ENCODE measurements at regions not wholly inside any gene's neighbourhood (a gene's known extent, or its start where the extent isn't known, plus 50 kb on each side); places are given as distances from the start of the nearest gene placed in this dataset.
"Not testable (repeated sequence)": the region's sequence is repeated elsewhere in the genome, so short reads cannot be mapped to it uniquely, and the experiment has no call there.

DNA sequence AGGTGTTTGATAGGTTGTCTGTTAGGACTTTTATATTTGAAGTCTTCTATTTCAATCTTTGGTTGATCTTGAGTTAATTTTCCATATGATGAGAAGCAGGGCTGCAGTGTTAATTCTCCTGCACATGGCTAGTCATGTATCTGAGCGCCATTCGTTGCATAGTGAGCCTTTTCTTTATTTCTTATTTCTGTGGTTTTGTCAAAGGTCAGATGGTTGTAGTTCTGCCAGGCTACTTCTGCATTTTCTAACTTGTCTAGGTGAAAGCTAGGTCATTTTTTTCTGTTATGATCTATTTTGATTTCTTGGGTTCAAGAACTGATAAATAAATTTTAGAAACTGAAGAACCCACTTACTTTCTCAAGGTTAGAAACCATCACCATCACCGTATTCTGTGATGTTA lies 56.7 kb downstream of the CCDC74A start:
- DNase-seq: no peak

DNA sequence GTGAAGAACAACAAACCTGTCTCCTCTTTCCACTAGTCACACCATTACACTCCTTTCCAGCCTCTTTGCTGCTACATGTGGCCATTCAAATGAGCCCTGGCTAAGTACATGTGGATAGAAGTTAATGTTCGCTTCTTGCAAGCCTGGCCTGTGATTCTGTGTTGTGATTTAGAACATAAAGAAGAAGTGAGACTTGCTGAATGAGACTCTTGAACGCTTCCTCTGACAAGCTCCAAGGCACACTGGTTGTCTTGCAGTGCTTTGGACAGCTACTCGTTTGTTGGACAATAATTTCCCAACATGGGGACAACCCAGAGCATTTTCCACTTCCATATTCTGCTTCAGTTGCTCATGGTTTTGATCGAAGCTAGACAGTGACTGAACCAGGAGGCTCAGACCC lies 57.3 kb downstream of the CCDC74A start:
- no peak for DNase-seq

DNA sequence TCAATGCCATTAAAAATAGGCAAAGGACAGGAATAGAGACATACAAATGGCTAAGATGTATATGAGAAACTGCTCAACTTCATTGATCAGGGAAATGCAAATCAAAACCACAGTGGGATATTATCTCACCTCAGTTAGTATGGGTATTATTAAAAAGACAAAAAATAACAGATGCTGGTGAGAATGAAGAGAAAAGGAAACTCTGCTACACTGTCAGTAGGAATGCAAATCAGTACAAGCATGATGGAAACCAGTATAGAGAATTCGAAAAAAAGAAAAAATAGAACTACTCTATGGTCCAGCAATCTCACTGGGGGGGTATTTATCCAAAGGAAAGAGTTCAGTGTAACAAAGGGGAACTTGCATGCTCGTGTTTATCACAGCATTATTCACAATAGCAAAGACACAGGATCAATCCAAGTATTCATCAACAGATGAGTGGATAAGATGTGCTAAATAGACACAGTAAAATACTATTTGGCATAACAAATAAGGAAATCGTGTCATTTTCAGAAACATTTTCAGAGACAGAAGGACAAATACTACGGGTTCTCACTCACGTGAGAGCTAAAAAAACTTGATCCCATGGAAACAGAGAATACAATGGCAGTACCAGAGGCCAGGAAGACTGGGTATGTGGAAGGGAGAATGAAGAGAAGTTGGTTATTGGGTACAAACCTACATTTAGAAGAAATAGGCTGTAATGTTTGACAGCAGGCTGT lies 60.6 kb downstream of the CCDC74A start:
- no peak for DNase-seq

- not testable (repeated sequence) for DNase-seq
Measured at GRCh38 chr2:131589126-131589525, 61.4 kb downstream of the CCDC74A start.

- DNase-seq: no peak
Measured at GRCh38 chr2:131590366-131590765, 62.7 kb downstream of the CCDC74A start.

DNA sequence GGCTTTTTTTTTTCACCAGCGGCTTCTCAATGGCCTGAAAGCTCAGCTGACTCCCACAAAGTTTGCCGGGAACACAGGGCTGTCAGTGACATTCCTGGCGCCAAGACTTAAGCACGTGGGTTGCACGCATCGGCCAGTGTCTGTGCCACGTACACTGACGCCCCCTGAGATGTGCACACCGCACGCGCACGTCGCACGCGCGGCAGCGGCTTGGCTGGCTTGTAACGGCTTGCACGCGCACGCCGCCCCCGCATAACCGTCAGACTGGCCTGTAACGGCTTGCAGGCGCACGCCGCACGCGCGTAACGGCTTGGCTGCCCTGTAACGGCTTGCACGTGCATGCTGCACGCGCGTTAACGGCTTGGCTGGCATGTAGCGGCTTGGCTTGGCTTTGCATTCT lies 63.2 kb downstream of the CCDC74A start:
- DNase-seq: no peak

DNA sequence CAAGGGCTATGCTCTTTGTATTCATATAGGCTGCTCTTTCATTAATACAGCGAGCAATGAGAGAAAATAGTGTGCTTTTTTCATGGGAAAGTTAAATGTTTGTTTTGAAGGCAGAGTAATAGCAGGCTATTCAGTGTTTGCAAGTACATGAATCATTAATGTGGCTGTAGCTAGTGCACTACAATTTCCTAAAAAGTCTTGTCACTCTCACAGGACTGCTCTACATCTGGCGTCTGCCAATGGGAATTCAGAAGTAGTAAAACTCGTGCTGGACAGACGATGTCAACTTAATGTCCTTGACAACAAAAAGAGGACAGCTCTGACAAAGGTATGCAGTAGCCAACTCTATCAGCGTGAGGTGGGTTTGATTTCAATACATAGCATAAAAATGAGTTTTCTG lies 68.9 kb downstream of the CCDC74A start:
- DNase-seq: peak; percentile 71

DNA sequence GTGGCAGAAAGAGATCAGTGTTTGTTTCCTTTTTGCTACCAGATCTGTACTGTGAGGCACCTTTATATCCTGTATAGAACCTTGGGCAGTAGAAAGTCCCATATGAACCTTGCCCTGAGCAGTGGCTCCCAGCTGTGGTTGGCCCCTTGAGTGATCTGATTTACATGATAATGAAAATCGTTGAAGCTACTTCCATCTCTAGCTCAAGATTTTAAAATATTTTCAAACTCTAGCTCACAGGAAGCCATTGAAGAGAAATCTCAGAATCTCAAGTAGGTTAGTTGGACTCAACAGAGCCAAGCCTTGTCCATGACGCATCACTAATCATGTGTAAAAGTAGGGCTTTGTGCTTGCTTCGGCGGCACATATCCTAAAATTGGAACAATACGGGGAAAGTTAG lies 74.8 kb downstream of the CCDC74A start:
- DNase-seq: not testable (repeated sequence)

DNA sequence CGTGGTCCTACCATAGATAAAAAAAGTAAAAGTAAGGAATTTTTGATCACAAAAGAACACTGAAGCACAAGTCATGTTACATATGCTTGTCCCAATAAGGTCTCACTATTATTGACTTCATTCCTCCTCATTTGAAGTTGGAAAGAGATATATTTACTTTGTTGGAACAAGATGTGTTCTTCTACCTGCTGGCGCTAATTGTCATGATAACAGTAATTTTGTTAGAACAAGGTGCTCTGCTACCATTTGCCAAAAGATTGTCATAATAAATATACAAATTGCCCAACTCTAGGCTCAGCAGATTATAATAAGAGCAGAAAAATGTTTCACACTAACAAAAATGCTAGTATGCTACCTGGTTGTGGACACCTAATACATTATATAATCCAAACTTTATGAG lies 77.0 kb downstream of the CCDC74A start:
- DNase-seq: not testable (repeated sequence)

GRCh38 chr2:131606366-131606765 lies 78.7 kb downstream of the CCDC74A start:
- not testable (repeated sequence) for DNase-seq

DNA sequence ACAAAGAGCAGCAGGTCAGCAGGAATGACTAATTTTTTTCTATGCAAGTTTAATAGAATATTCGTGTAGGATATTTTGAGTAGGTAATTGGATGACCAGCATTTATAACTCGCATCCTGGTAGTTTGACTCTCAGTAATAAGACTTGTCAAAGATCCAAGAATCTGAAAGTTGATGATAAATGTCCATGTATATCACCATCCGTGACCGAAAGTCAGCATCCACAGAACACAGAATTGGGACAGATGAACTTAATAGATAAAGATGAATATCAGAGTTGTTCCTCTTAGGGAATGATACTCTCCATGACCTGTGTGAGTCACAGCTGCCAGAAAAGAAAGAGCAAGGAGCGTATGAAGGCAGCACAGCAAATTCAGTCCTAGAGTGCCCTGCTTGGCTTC lies 79.4 kb downstream of the CCDC74A start:
- peak; percentile 31 for DNase-seq

DNA sequence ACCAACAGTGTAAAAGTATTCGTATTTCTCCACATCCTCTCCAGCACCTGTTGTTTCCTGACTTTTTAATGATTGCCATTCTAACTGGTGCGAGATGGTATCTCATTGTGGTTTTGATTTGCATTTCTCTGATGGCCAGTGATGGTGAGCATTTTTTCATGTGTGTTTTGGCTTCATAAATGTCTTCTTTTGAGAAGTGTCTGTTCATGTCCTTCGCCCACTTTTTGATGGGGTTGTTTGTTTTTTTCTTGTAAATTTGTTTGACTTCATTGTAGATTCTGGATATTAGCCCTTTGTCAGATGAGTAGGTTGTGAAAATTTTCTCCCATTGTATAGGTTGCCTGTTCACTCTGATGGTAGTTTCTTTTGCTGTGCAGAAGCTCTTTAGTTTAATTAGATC lies 86.9 kb downstream of the CCDC74A start:
- DNase-seq: not testable (repeated sequence)

DNA sequence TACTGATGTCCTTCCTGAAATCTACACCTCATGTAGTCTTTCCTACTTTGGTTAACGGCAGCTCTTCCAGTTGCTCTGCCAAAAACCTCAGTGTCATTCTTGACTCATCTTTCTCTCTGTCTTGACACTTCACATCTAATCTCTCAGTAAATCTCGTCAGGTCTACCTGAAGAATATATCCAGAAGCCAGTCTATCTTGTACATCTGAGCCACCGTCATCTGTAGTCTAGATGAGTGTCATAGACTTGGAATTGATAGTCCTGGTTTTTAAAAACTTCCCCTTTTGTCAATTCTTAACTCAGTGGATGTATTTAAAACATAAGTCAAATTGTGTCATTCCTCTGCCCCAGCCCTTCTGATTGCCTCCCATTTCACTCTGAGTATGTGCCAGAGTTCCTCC lies 90.6 kb downstream of the CCDC74A start:
- not testable (repeated sequence) for DNase-seq

DNA sequence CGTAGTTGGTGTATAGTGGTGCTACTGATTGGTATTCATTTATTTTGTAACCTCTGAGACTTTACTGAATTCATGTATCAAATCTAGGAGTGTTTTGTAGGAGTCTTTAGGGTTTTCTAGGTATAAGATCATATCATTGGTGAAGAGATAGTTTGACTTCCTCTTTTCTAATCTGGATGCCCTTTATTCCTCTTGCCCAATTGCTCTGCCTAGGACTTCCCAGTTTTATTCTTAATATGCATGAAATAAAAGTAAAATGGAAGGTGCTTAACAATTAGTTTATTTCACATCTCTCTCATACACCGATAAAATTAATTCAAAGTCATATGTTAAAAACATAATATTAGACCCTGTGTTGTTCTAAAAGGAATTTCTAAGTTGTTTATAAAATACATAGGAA lies 95.2 kb downstream of the CCDC74A start:
- DNase-seq: not testable (repeated sequence)

DNA sequence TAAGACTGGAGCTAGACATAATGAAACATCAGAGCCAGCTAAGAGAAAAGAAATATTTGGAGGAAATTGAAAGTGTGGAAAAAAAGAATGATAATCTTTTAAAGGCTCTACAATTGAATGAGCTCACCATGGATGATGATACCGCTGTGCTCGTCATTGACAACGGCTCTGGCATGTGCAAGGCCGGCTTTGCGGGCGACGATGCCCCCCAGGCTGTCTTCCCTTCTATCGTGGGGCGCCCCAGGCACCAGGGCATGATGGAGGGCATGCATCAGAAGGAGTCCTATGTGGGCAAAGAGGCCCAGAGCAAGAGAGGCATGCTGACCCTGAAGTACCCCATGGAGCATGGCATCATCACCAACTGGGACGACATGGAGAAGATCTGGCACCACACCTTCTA lies 98.3 kb downstream of the CCDC74A start:
- not testable (repeated sequence) for DNase-seq

DNA sequence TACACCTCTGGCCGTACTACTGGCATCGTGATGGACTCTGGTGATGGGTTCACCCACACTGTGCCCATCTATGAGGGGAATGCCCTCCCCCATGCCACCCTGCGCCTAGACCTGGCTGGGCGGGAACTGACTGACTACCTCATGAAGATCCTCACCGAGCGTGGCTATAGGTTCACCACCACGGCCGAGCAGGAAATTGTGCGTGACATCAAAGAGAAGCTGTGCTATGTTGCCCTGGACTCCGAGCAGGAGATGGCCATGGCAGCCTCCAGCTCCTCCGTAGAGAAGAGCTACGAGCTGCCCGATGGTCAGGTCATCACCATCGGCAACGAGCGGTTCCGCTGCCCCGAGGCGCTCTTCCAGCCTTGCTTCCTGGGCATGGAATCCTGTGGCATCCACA lies 98.9 kb downstream of the CCDC74A start:
- DNase-seq: not testable (repeated sequence)

GRCh38 chr2:131627777-131628176 lies 100.1 kb downstream of the CCDC74A start:
- not testable (repeated sequence) for DNase-seq

GRCh38 chr2:131631648-131632047 lies 104.0 kb downstream of the CCDC74A start:
- not testable (repeated sequence) for DNase-seq

GRCh38 chr2:131633405-131633804 lies 105.7 kb downstream of the CCDC74A start:
- DNase-seq: not testable (repeated sequence)

- DNase-seq: not testable (repeated sequence)
Measured at GRCh38 chr2:131633827-131634695, 106.4 kb downstream of the CCDC74A start.

GRCh38 chr2:131635611-131636010 lies 107.9 kb downstream of the CCDC74A start:
- no peak for DNase-seq

DNA sequence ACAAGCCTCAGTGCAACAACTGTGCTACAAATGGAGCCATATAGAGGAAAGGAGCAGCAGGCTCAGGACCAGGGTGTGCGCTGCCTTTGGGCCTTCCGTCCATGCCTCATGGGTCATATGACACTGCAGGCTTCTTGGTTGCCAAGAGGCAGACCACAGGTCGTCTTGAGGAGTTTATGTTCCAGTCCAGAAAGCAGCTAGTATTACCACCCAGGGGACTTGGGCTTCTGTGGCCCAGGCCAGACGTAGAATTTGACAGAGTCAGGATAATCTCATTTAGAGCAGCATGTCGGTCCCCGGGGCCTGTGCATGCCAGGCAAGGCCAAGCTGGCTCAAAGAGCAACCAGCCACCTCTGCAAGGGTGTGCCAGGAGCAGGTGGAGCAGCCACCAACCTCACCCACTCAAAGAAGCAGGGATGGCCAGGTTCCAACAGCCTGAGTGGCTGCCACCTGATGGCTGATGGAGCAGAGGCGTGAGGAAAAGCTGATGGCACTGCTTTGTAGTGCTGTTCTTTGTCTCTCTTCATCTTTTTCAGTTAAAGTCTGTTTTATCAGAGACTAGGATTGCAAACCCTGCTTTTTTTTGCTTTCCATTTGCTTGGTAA lies 109.1 kb downstream of the CCDC74A start:
- DNase-seq: not testable (repeated sequence)

DNA sequence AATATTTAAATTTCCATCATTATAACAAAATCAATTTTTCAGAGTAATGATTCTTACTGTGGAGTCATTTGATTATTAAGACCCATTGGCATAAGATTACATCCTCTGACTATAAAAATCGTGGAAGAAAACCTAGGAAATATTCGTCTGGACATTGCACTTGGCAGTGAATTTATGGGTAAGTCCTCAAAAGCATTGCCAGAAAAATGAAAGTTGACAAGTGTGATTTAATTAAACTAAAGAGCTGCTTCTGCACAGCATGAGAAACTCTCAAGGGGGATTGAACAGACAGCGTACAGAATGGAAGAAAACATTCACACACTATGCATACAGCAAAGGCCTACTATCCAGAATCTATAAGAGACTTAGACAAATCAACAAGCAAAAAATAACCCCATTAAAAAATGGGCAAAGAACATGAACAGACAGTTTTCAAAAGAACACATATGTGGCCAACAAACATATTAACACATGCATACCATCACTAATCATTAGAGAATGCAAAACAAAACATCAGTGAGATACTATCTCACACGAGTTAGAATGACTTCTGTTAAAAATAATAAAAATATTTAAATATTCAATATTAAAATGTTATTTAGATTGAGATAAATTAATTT lies 111.4 kb downstream of the CCDC74A start:
- DNase-seq: not testable (repeated sequence)
